GM12878 (cell line): ENCODE measurements at regions not wholly inside any gene's neighbourhood (a gene's known extent, or its start where the extent isn't known, plus 50 kb on each side); places are given as distances from the start of the nearest gene placed in this dataset.

Source experiments
- ASH2L ChIP-seq: fragments of 300-600, 200-600 bp; sonication (generic); IDR thresholded peaks from 2 replicates; pipeline ENCODE4 v1.6.1; 2017; ENCODE audit warnings: low read depth, mild to moderate bottlenecking, borderline replicate concordance
- ELK1 ChIP-seq: IDR thresholded peaks from 2 replicates; pipeline ENCODE4 v1.6.1; 2012; ENCODE audit warnings: low read depth, low read length, improper control_type of control experiment
- GATAD2B ChIP-seq: fragments of 450-650 bp; conservative IDR thresholded peaks from 2 replicates; pipeline ENCODE4 v1.6.1; 2017; ENCODE audit warnings: low read depth, mild to moderate bottlenecking, moderate library complexity
- IRF3 ChIP-seq: fragments of 450-650 bp; IDR thresholded peaks from 2 replicates; pipeline ENCODE4 v1.6.1; 2014; ENCODE audit warnings: mild to moderate bottlenecking
- KAT2A ChIP-seq: conservative IDR thresholded peaks from 2 replicates; pipeline ENCODE4 v1.6.1; 2011; ENCODE audit warnings: low read depth, low read length; ENCODE audit not compliant: control insufficient read depth
- POLR2A ChIP-seq: IDR thresholded peaks from 2 replicates; pipeline ENCODE4 v1.6.1; 2011; ENCODE audit warnings: low read depth, mild to moderate bottlenecking, low read length
- RAD21 ChIP-seq: IDR thresholded peaks from 2 replicates; pipeline ENCODE4 v1.6.1; 2011; ENCODE audit warnings: mild to moderate bottlenecking, low read depth, low read length, moderate library complexity; ENCODE audit not compliant: insufficient read depth
- RBBP5 ChIP-seq: fragments of 200-600 bp; sonication (generic); conservative IDR thresholded peaks from 2 replicates; pipeline ENCODE4 v1.6.1; 2016
- RCOR1 ChIP-seq: conservative IDR thresholded peaks from 2 replicates; pipeline ENCODE4 v1.6.1; 2012; ENCODE audit warnings: low read depth, low read length, improper control_type of control experiment
- ZBTB33 ChIP-seq: fragments of 450-650 bp; IDR thresholded peaks from 2 replicates; pipeline ENCODE4 v1.6.1; 2017; ENCODE audit warnings: mild to moderate bottlenecking
- ZNF274 ChIP-seq: IDR thresholded peaks from one replicate; pipeline ENCODE4 v1.8.0; 2011; ENCODE audit not compliant: insufficient read length, insufficient read depth

- TF ChIP-seq RAD21 = no peak
- no peak for TF ChIP-seq GATAD2B
- TF ChIP-seq RCOR1 = no peak
- no peak for TF ChIP-seq ASH2L
- TF ChIP-seq ZNF274 = no peak
- no peak for TF ChIP-seq ELK1
- TF ChIP-seq POLR2A = no peak
- TF ChIP-seq ZBTB33 = no peak
- no peak for TF ChIP-seq RBBP5
- no peak for TF ChIP-seq IRF3
- no peak for TF ChIP-seq KAT2A
These were observed 533.2 kb downstream of the REEP3 start for GRCh38 chr10:64054392-64054791.
